LNCaP clone FGC (cell line): ENCODE measurements at regions not wholly inside any gene's neighbourhood (a gene's known extent, or its start where the extent isn't known, plus 50 kb on each side); places are given as distances from the start of the nearest gene placed in this dataset.

Experiments used
- DNase-seq: peaks from one replicate; pipeline ENCODE4 v3.0.0-alpha.2; 2011; ENCODE audit warnings: low read depth
- H3K4me3 ChIP-seq: 2 replicates; pipeline ENCODE4 v1.5.1; 2011; ENCODE audit warnings: mild to moderate bottlenecking, low read depth, low read length, control low read depth
- CTCF ChIP-seq: IDR thresholded peaks from 2 replicates; pipeline ENCODE4 v1.5.1; 2012; ENCODE audit warnings: mild to moderate bottlenecking; ENCODE audit not compliant: control insufficient read depth, insufficient read depth; ENCODE audit errors: extremely low read depth

DNA sequence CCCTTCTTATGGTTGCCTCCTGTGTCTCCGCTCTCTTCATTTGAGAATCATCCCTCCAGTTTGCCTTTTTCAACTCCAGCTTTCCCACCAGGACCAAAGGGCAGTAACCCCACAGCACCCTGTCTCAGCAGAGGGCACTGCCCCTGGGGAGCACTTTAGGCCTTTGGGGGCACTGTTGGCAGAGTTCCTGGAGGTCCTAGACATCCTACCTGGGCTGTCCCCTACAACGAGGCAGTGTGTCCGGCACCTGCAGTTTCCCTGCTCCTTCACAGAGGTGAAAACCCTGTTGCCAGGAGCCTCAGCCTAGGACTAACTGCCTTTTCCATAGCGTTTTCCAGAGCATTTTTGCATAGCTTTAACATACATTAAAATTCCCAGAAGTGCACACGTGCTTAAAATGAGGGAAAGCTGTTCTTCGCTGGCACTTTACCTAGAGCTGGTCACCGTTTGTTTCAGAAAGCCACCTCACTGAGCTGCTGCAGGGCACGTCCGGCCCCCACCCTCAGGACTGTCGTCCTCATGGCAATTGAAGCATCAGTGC is 234.9 kb downstream of the TEX29 start:
- no peak for TF ChIP-seq CTCF
- no peak overlapping the region for H3K4me3 ChIP-seq
- no peak for DNase-seq

DNA sequence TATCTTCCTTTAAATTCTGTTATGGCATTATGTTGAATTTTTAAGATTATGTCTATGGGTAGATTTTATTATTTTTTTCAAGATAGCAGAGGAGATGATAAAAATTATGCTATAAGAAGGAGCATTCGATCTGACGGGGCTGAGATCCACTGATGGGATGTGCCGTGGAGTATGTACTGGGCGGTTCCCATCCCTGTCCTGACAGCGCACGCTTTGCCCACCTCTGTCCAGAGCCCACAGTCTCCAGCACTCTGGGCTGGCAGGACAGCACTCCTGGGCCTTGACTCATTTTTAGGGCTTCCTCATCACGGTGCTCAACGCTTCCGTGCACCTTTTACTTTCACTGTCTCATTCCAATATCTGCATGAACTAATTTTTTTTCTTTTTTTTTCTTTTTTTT is 235.5 kb downstream of the TEX29 start:
- DNase-seq = no peak

GRCh38 chr13:111556496-111556895 is 236.1 kb downstream of the TEX29 start:
- no peak for TF ChIP-seq CTCF
- no peak for DNase-seq
- no peak overlapping the region for H3K4me3 ChIP-seq

More for the DNA sequence above, 235.5 kb downstream of the TEX29 start:
- no peak for TF ChIP-seq CTCF
- no peak overlapping the region for H3K4me3 ChIP-seq

- no peak for TF ChIP-seq CTCF
- no peak for DNase-seq
Measured at GRCh38 chr13:111557921-111558699, 237.7 kb downstream of the TEX29 start.

GRCh38 chr13:111558700-111559088 is 238.3 kb downstream of the TEX29 start:
- no peak overlapping the region for H3K4me3 ChIP-seq
- no peak for TF ChIP-seq CTCF
- DNase-seq = no peak

More at GRCh38 chr13:111557921-111558699, 237.7 kb downstream of the TEX29 start:
- H3K4me3 ChIP-seq = no peak overlapping the region

GRCh38 chr13:111559612-111560403 is 239.4 kb downstream of the TEX29 start:
- no peak overlapping the region for H3K4me3 ChIP-seq
- TF ChIP-seq CTCF = no peak
- no peak for DNase-seq
